H1 (cell line): ENCODE measurements at regions not wholly inside any gene's neighbourhood (a gene's known extent, or its start where the extent isn't known, plus 50 kb on each side); places are given as distances from the start of the nearest gene placed in this dataset.

ENCODE experiments used
- CTCF ChIA-PET: fragments of 300-600 bp; sonication (Branson Sonifier 250); formaldehyde crosslinking; loops from one replicate; lab custom pipeline; 2021; ENCODE audit not compliant: partially characterized antibody; lab: Charles Lee
- POLR2A ChIA-PET: fragments of 300-600 bp; sonication (Branson Sonifier 250); formaldehyde crosslinking; loops from one replicate; lab custom pipeline; 2021; ENCODE audit warnings: inconsistent platforms; ENCODE audit not compliant: partially characterized antibody; lab: Charles Lee
- DNase-seq, 2 experiments: peaks; one replicate each; pipeline versions ENCODE4 v3.0.0 to v3.0.0-alpha.2; 2010 to 2022; ENCODE audit warnings: low spot score in 2 of 2, low read depth in 1 of 2, mixed read lengths in 1 of 2
- FAIRE-seq: peaks from 2 replicates; lab custom pipeline; 2011; peaks lifted over from hg19 to GRCh38; lab: Jason Lieb, UNC
- H2AFZ ChIP-seq: 2 replicates; pipeline ENCODE4 v1.8.1; 2012; ENCODE audit warnings: low read length, inconsistent platforms
- H2AK5ac ChIP-seq: 2 replicates; pipeline ENCODE4 v1.6.1; 2013; ENCODE audit warnings: low read depth, low read length
- H2BK120ac ChIP-seq: replicated peaks from 2 replicates; pipeline ENCODE3; 2013; ENCODE audit warnings: low read depth, low read length, inconsistent platforms
- H2BK12ac ChIP-seq: 2 replicates; pipeline ENCODE4 v1.6.1; 2013; ENCODE audit warnings: low read depth, low read length
- H2BK15ac ChIP-seq: 2 replicates; pipeline ENCODE4 v1.6.1; 2013; ENCODE audit warnings: low read length
- H2BK20ac ChIP-seq: 2 replicates; pipeline ENCODE4 v1.6.1; 2013; ENCODE audit warnings: low read length
- H2BK5ac ChIP-seq: 2 replicates; pipeline ENCODE4 v1.6.1; 2013; ENCODE audit warnings: low read depth, low read length
- H3K14ac ChIP-seq: 2 replicates; pipeline ENCODE4 v1.6.1; 2013; ENCODE audit warnings: inconsistent platforms; ENCODE audit not compliant: insufficient read length
- H3K18ac ChIP-seq: 2 replicates; pipeline ENCODE4 v1.6.1; 2013; ENCODE audit warnings: low read length; ENCODE audit errors: extremely low read depth
- H3K23ac ChIP-seq: 2 replicates; pipeline ENCODE4 v1.6.1; 2013; ENCODE audit warnings: inconsistent platforms; ENCODE audit not compliant: insufficient read length
- H3K23me2 ChIP-seq: 2 replicates; pipeline ENCODE4 v1.6.1; 2013; ENCODE audit warnings: low read depth, low read length
- H3K27ac ChIP-seq: 2 replicates; pipeline ENCODE4 v1.6.1; 2011; ENCODE audit warnings: low read depth, low read length, inconsistent platforms
- H3K27me3 ChIP-seq, 4 experiments: replicated peaks in 1 of 4; 1 replicate in 1 of 4; 2 replicates in 3 of 4; pipeline versions ENCODE4 v1.6.1 to v1.8.1; 2011 to 2013; ENCODE audit warnings: low read length in 3 of 4, mild to moderate bottlenecking in 3 of 4, inconsistent platforms in 2 of 4, mixed read lengths in 2 of 4, moderate library complexity in 1 of 4; ENCODE audit not compliant: control insufficient read depth in 3 of 4, insufficient read depth in 3 of 4; ENCODE audit errors: extremely low read depth in 1 of 4
- H3K36me3 ChIP-seq, 4 experiments: 2 replicates each; pipeline versions ENCODE4 v1.6.1 to v1.8.1; 2011 to 2013; ENCODE audit warnings: mild to moderate bottlenecking in 4 of 4, low read length in 3 of 4, moderate library complexity in 2 of 4, control low read depth in 1 of 4, inconsistent platforms in 1 of 4; ENCODE audit not compliant: insufficient read depth in 4 of 4, control insufficient read depth in 2 of 4
- H3K4ac ChIP-seq: replicated peaks from 2 replicates; pipeline ENCODE3; 2013; ENCODE audit warnings: low read length, low read depth, mixed read lengths, inconsistent platforms; ENCODE audit not compliant: insufficient read length
- H3K4me1 ChIP-seq, 4 experiments: replicated peaks in 1 of 4; 1 replicate in 1 of 4; 2 replicates in 3 of 4; pipeline versions ENCODE4 v1.6.1 to v1.8.1; 2011 to 2013; ENCODE audit warnings: low read length in 3 of 4, inconsistent platforms in 2 of 4, mixed read lengths in 1 of 4; ENCODE audit not compliant: insufficient read depth in 4 of 4, control insufficient read depth in 3 of 4
- H3K4me2 ChIP-seq, 2 experiments: 2 replicates each; pipeline versions ENCODE4 v1.6.1 to v1.8.1; 2011 to 2013; ENCODE audit warnings: low read depth in 2 of 2, low read length in 2 of 2, control low read depth in 1 of 2, inconsistent platforms in 1 of 2, mild to moderate bottlenecking in 1 of 2; ENCODE audit not compliant: insufficient read depth in 1 of 2
- H3K4me3 ChIP-seq, 4 experiments: fragments of 200-600, 300-600 bp in 1 of 4; sonication (generic), shearing (Covaris generic), sonication (Bioruptor Twin) in 1 of 4; 2 replicates each; pipeline versions ENCODE4 v1.5.1 to v1.8.1; 2011 to 2016; ENCODE audit warnings: low read length in 4 of 4, low read depth in 3 of 4, control low read depth in 2 of 4, inconsistent platforms in 2 of 4, mild to moderate bottlenecking in 2 of 4, mixed read lengths in 1 of 4, moderate library complexity in 1 of 4; ENCODE audit not compliant: insufficient read depth in 2 of 4; ENCODE audit errors: extremely low read depth in 1 of 4
- H3K56ac ChIP-seq: replicated peaks from 2 replicates; pipeline ENCODE3; 2013; ENCODE audit warnings: low read depth, mild to moderate bottlenecking, mixed read lengths, low read length, inconsistent platforms; ENCODE audit not compliant: insufficient read length
- H3K79me1 ChIP-seq: 2 replicates; pipeline ENCODE4 v1.6.1; 2013; ENCODE audit warnings: low read depth, low read length, control low read depth
- H3K79me2 ChIP-seq, 2 experiments: 2 replicates each; pipeline versions ENCODE4 v1.6.1 to v1.8.1; 2012 to 2013; ENCODE audit warnings: low read length in 2 of 2, mild to moderate bottlenecking in 2 of 2, inconsistent platforms in 1 of 2; ENCODE audit not compliant: insufficient read depth in 2 of 2, control insufficient read depth in 1 of 2
- H3K9ac ChIP-seq, 4 experiments: replicated peaks in 1 of 4; 1 replicate in 1 of 4; 2 replicates in 3 of 4; pipeline versions ENCODE4 v1.6.1 to v1.8.1; 2011 to 2013; ENCODE audit warnings: low read depth in 3 of 4, low read length in 3 of 4, control low read depth in 2 of 4, mild to moderate bottlenecking in 2 of 4, moderate library complexity in 2 of 4, inconsistent platforms in 1 of 4; ENCODE audit errors: extremely low read depth in 1 of 4
- H3K9me3 ChIP-seq, 2 experiments: 2 replicates each; pipeline versions ENCODE4 v1.6.1 to v1.8.1; 2012 to 2013; ENCODE audit warnings: mild to moderate bottlenecking in 2 of 2, moderate library complexity in 2 of 2, control low read depth in 1 of 2, inconsistent platforms in 1 of 2, low read depth in 1 of 2, low read length in 1 of 2, mixed read lengths in 1 of 2; ENCODE audit not compliant: insufficient read depth in 2 of 2
- H4K20me1 ChIP-seq, 2 experiments: replicated peaks in 1 of 2; 2 replicates each; pipeline versions ENCODE3 to v1.8.1; 2011 to 2013; ENCODE audit warnings: inconsistent platforms in 2 of 2, low read length in 2 of 2, mild to moderate bottlenecking in 1 of 2; ENCODE audit not compliant: insufficient read depth in 2 of 2, control insufficient read depth in 1 of 2
- H4K5ac ChIP-seq: 2 replicates; pipeline ENCODE4 v1.6.1; 2013; ENCODE audit warnings: low read length, low read depth, mixed read lengths, inconsistent platforms; ENCODE audit not compliant: insufficient read length
- H4K8ac ChIP-seq: 2 replicates; pipeline ENCODE4 v1.8.0; 2013; ENCODE audit warnings: mild to moderate bottlenecking, moderate library complexity, low read length, inconsistent platforms; ENCODE audit not compliant: insufficient read depth; ENCODE audit errors: extremely low read depth
- H4K91ac ChIP-seq: replicated peaks from 2 replicates; pipeline ENCODE3; 2013; ENCODE audit warnings: low read length, mixed read lengths, inconsistent platforms; ENCODE audit not compliant: insufficient read length
- ASH2L ChIP-seq: fragments of 200-600, 300-600 bp; sonication (generic); IDR thresholded peaks from one replicate; pipeline ENCODE4 v1.7.1; 2017; ENCODE audit warnings: low read length
- BCL11A ChIP-seq, 2 experiments: IDR thresholded peaks; one replicate each; pipeline ENCODE4 v1.6.1; 2011; ENCODE audit warnings: low read depth in 2 of 2, low read length in 2 of 2, mild to moderate bottlenecking in 2 of 2
- CREB1 ChIP-seq: IDR thresholded peaks from 2 replicates; pipeline ENCODE4 v1.6.1; 2012; ENCODE audit warnings: inconsistent platforms
- EGR1 ChIP-seq: IDR thresholded peaks from 2 replicates; pipeline ENCODE4 v1.6.1; 2011; ENCODE audit warnings: low read depth, low read length, borderline replicate concordance
- EZH2 ChIP-seq: fragments of 200-600 bp; sonication (generic); IDR thresholded peaks from 2 replicates; pipeline ENCODE4 v1.7.1; 2012; ENCODE audit warnings: low read depth, mild to moderate bottlenecking, moderate library complexity, low read length, inconsistent platforms; ENCODE audit not compliant: severe bottlenecking
- GABPA ChIP-seq: IDR thresholded peaks from 2 replicates; pipeline ENCODE4 v1.6.1; 2011; ENCODE audit warnings: mild to moderate bottlenecking, low read length, moderate library complexity, borderline replicate concordance; ENCODE audit not compliant: insufficient read depth
- HDAC6 ChIP-seq: IDR thresholded peaks from one replicate; pipeline ENCODE4 v1.7.1; 2012; ENCODE audit warnings: low read depth, mild to moderate bottlenecking, inconsistent platforms, low read length, moderate library complexity
- KDM1A ChIP-seq: fragments of 200-600, 300-600 bp; sonication (generic); IDR thresholded peaks from 2 replicates; pipeline ENCODE4 v1.7.1; 2016; ENCODE audit warnings: mild to moderate bottlenecking, low read length, borderline replicate concordance
- KDM5A ChIP-seq: fragments of 200-600 bp; IDR thresholded peaks from 2 replicates; pipeline ENCODE4 v1.7.1; 2012; ENCODE audit warnings: mild to moderate bottlenecking, low read length, inconsistent platforms, mixed read lengths
- MAFK ChIP-seq: IDR thresholded peaks from 2 replicates; pipeline ENCODE4 v1.6.1; 2012; ENCODE audit warnings: low read depth, mild to moderate bottlenecking, improper control_type of control experiment, low read length
- RXRA ChIP-seq: IDR thresholded peaks from 2 replicates; pipeline ENCODE4 v1.6.1; 2011; ENCODE audit warnings: low read depth, mild to moderate bottlenecking, low read length, moderate library complexity; ENCODE audit not compliant: insufficient read depth
- SAP30 ChIP-seq: fragments of 300-600 bp; sonication (generic); IDR thresholded peaks from 2 replicates; pipeline ENCODE4 v1.7.1; 2012; ENCODE audit warnings: low read length, moderate library complexity, mild to moderate bottlenecking, inconsistent platforms; ENCODE audit not compliant: insufficient read depth, insufficient replicate concordance
- SP1 ChIP-seq: IDR thresholded peaks from 2 replicates; pipeline ENCODE4 v1.6.1; 2011; ENCODE audit warnings: low read depth, low read length
- SUZ12 ChIP-seq: fragments of 200-600 bp; sonication (generic); IDR thresholded peaks from 2 replicates; pipeline ENCODE4 v1.6.1; 2012; ENCODE audit warnings: mild to moderate bottlenecking, inconsistent platforms, low read length, moderate library complexity, mixed read lengths
- TAF7 ChIP-seq: optimal IDR thresholded peaks from 2 replicates; pipeline ENCODE3; 2011; ENCODE audit warnings: low read depth, mild to moderate bottlenecking, inconsistent platforms, low read length, moderate library complexity, borderline replicate concordance
- ZNF274 ChIP-seq: IDR thresholded peaks from 2 replicates; pipeline ENCODE4 v1.7.0; 2012; ENCODE audit warnings: low read length, borderline replicate concordance; ENCODE audit errors: extremely low read depth
- whole genome bisulfite sequencing, 2 experiments: shearing (Covaris generic) in 1 of 2; methylation state at CpG; one replicate each; pipeline versions ENCODE4 v1.1.6 to v1.1.7; 2013 to 2015; ENCODE audit warnings: low lambda C conversion rate in 2 of 2, mixed read lengths in 2 of 2, inconsistent platforms in 1 of 2, low coverage in 1 of 2, missing lambda C conversion rate in 1 of 2; ENCODE audit not compliant: insufficient replicate concordance in 2 of 2, insufficient coverage in 1 of 2, insufficient read length in 1 of 2; ENCODE audit errors: extremely low coverage in 1 of 2, missing lambda C conversion rate in 1 of 2; 5-methylcytosine and 5-hydroxymethylcytosine counted together

DNA sequence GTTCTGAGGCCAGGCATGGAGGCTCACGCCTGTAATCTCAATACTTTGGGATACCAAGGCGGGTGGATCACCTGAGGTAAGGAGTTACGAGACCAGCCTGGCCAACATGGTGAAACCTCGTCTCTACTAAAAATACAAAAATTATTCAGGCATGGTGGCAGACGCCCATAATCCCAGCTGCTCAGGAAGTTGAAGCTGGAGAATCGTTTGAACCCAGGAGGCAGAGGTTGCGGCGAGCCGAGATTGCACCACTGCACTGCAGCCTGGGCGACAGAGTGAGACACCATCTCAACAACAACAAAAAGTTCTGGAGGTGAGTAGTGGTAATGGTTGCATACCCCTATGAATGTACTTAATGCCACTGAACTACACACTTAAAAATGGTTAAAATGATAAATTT is 60.3 kb upstream of the SP4 start:
- Histone ChIP-seq H3K36me3 (no peaks in the 10 kb centered on the region), H2BK20ac (no peak overlapping the region), H3K56ac (no peak overlapping the region), H4K5ac (no peak overlapping the region), H2BK5ac (no peak overlapping the region), H2BK120ac (no peak overlapping the region), H3K23me2 (no peaks in the 10 kb centered on the region), H3K9ac (no peak overlapping the region), H3K4me3 (no peak overlapping the region), H2AK5ac (no peak overlapping the region), H3K4me1 (peaks cover 0 to 8% (median 3%) of the 10 kb centered on the region in 4 experiments; a peak in 4 of 7 replicates), H3K27me3 (no peaks in the 10 kb centered on the region), H3K23ac (no peak overlapping the region), H3K14ac (no peak overlapping the region), H4K20me1 (no peaks in the 10 kb centered on the region), H3K4ac (no peak overlapping the region), H2AFZ (no peak overlapping the region), H3K18ac (no peak overlapping the region), H3K79me2 (no peaks in the 10 kb centered on the region), H3K4me2 (no peak overlapping the region), H3K9me3 (no peaks in the 10 kb centered on the region), H4K8ac (no peak overlapping the region), H3K27ac (no peak overlapping the region), H4K91ac (no peak overlapping the region), H3K79me1 (no peaks in the 10 kb centered on the region), H2BK12ac (no peak overlapping the region), H2BK15ac (no peak overlapping the region)
- no peak for FAIRE-seq
- DNase-seq = no peak
- ChIA-PET POLR2A (no interaction called here), CTCF (interaction anchor here (2.8 kb wide), 1 partner anchor 11 kb away, joined by 6 read pairs; no protein-coding TSS in a partner anchor)
- 90% methylated on average over 10 of the region's 10 CpGs; no CpG with 5 or more reads in 1 of the 2 experiments for WGBS, 2 experiments
- TF ChIP-seq MAFK (no peak), HDAC6 (no peak), EGR1 (no peak), SUZ12 (no peak), SP1 (no peak), GABPA (no peak), KDM5A (no peak), KDM1A (no peak), ASH2L (no peak), CREB1 (no peak), ZNF274 (no peak), SAP30 (no peak), TAF7 (no peak), EZH2 (no peak), BCL11A (IDR thresholded peaks at IDR 0.05; ENCODE audit: low read depth in 2 of 2, low read length in 2 of 2) (no peak), RXRA (no peak)
